GM19452 (cell line): ENCODE measurements at regions not wholly inside any gene's neighbourhood (a gene's known extent, or its start where the extent isn't known, plus 50 kb on each side); places are given as distances from the start of the nearest gene placed in this dataset.

Source experiments
- ATAC-seq: cut with Tn5 transposase; IDR thresholded peaks from one replicate; pipeline ENCODE4 v1.9.1; 2021; ENCODE audit not compliant: unreplicated experiment

DNA sequence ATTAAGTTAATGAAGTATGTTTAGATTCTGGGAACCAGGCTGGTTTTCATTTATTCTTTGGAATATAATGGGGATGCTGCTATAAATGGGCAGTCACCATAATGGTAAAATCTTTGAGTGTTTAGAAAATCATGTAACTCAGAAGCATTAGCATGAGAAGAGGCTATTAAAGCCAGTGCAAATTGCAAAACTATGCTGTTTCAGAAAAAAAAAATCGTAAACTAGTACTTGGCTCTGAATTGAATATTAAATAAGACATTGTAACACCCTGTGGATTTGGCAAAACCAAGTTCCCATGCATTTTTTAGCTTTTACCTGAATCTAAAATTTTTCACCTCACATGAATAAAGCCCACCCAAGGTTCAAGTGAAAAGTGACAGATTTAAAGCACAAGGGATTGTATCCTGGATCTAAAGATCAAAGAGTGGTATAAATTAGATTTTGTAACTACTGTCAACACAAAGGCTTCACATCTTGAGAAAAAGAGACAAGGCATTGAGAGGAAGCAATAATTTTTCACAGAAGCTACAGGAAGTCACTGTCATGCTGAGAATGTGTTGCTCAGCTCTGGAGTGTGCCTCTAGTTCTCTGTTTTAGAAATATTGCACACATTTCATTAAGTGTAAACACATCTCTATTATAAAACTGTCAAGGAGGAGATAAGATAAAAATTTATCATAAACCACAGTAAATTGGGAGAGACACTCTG, 142.2 kb downstream of the ABCA8 start:
- no peak for ATAC-seq

DNA sequence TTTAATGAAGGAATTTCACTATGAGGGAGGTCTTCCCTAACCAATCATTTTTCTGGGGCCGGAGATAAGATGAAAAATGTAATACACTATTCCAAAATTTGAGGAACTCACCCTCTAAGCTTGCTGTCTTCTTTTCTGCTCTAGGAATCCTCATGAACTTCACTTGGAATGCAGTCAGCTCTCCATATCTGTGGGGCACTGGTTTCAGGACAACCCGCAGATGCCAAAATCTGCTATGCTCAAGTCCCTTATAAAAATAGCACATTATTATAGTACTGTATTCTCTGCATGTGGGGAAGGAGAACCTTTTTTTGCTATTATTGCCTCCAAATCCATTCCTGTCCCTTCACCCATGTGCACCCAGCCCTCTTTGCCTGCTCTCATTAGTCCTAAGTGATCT, 146.0 kb downstream of the ABCA8 start:
- ATAC-seq: no peak

GRCh38 chr17:68807998-68808772, 147.0 kb downstream of the ABCA8 start:
- ATAC-seq: no peak

DNA sequence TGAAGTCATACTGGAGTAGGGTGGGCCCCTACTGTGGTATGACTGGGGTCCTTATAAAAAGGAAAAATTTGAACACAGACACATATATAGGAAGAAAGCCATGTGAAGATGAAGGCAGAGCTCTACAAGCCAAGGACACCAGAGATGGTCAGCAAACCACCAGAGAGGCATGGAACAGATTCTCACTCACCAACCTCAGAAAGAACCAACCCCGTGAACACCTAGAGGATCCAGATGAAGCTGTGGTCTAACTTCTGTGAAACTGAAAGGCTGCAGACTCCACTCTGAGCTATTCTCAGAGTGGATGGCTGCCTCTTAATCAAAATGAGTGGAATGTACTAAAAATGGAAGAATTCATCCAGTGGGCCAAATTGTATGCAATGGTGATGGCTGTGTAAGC, 149.6 kb downstream of the ABCA8 start:
- ATAC-seq: no peak

DNA sequence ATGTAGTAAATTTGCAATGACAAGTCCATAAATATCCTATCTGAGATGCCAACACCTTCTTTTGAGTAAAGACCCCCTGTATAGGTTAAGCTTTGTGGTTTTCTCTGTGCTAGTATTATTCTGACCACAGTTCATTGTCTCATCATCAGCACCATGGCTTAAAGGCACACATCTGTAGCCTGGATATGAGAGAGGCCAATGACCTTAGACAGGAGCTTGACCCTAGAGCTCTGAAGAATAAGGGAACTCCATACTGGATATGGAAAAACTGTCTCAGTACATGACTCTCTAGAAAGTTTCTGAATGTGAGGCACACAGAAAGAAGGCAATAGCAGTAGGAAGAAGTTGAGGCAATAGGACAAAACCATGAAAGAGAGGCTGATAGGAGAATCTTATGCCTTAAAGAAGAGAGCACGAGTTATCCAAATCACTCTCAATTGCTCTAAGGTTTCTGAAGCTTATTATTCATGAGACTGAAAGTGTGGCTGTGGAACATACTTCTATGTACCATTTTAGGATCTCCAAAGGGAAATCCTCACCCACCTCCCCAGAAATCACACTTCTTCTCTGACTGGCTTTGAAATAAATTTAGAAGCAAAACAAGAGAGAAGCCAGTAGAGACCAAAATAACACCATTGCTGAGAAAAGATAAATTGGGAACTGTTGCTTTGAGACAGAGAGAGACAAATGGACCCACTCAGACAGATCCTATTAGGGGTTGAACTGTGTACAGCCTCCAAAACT, 150.2 kb downstream of the ABCA8 start:
- no peak for ATAC-seq

GRCh38 chr17:68803164-68803929, 151.8 kb downstream of the ABCA8 start:
- ATAC-seq: no peak

DNA sequence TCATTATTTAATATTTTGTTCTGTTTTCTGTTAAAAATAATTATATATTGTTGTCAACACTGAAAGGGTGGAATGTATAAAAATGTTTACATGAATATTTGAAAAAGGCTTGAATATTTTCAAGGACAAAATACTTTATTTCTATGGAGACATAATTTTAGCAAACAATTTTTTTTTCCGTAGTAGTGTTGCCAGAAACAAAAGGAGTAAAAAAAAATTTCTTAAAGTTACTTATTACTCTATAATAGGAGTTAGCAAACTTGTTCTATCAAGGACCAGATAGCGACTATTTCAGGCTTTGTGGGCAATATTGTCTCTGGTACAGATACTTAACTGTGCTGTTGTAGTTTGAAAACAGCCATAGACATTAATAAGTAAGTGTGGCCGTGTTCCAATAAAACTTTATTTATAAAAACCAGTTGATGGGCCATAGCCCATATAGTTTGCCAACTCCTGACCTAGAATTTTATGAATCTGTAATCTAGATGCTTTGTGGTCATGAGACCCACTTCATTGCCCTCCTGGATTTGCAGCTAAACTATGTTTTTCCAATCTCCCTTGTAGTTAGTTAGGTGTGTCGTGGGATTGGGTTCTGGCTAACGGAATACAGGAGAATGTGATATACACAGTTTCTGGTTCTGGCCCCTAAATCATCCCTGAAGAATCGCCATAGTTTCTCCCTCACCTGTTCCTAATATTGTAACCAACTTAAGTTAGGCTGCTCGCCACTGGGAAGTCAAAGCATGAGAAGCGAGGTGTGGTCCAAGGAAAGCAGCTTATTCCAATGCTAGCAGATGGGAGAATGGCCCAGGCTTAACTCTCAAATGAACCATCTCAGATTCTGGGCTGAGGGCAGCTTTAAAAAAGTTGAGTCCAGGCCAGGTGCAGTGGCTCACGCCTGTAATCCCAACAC, 153.6 kb downstream of the ABCA8 start:
- ATAC-seq: no peak

- ATAC-seq: no peak
These were observed 154.4 kb downstream of the ABCA8 start for GRCh38 chr17:68800751-68801150.

GRCh38 chr17:68794636-68795434, 160.4 kb downstream of the ABCA8 start:
- ATAC-seq: no peak

- ATAC-seq: no peak
These were observed 162.3 kb downstream of the ABCA8 start for GRCh38 chr17:68792873-68793272.

- no peak for ATAC-seq
These were observed 163.0 kb downstream of the ABCA8 start for GRCh38 chr17:68792042-68792685.

DNA sequence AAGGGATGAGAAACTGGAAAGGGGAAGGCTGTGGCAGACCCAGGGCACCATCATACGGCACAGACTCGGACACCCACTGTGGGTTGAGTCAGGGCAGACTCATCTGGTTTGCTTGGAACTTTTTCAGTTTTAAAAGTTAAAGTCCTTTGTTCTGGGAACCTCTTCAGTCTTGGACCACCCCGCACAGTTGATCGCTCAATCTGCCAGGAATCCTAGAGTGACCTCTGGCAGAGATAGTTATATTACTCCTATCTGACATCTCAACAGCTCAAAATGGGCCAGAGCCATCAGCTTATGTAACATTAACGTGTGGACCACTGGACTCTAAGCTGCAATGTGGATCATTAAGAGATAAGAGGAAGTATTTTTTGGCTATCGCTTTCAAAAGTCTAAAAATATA, 164.3 kb downstream of the ABCA8 start:
- ATAC-seq: no peak

DNA sequence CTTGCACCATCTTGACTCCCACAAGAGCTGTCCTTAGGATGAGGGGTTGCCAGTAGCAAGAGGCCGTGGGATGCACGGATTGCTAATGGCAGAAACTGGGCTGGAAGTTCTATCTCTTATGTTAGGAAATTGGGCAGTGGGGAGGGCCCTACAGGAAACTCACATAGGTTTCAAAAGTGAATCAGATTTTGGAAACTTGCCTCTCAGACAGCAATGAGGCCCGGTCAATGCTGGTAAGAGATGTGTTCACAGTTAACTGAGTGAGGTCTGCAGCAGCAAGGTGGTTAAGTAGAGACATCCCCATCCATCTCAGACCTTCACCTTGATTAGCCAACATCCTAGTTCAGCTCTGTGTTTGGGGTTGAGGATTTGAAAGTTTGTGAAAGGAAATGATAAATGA, 164.7 kb downstream of the ABCA8 start:
- no peak for ATAC-seq

DNA sequence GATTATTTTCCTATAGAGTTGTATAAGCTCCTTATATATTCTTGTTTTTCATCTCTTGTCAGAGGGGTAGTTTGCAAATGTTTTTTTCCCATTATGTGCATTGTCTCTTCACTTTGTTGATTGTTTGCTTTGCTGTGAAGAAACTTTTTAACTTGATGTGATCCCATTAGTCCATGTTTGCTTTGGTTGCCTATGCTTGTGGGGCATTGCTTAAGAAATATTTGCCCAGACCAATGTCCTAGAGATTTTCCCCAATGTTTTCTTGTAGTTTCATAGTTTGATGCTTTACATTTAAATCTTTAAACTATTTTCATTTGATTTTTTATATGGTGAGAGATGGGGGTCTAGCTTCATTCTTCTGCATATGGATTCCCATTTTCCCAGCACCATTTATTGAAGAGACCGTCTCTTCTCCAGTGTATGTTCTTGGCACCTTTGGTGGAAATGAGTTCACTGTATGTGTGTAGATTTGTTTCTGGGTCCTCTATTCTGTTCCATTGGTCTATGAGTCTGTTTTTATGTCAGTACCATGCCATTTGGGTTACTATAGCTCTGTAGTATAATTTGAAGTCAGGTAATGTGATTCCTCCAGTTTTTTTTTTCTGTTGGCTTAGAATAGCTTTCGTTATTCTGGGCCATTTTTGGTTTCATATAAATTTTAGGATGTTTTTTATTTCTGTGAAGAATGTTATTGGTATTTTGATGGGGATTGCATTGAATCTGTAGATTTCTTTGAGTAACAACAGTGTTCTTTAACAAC, 165.8 kb downstream of the ABCA8 start:
- no peak for ATAC-seq

- ATAC-seq: no peak
These were observed 169.4 kb downstream of the ABCA8 start for GRCh38 chr17:68785565-68786486.

- ATAC-seq: no peak
These were observed 170.8 kb downstream of the ABCA8 start for GRCh38 chr17:68784431-68784830.

GRCh38 chr17:68783861-68784260, 171.3 kb downstream of the ABCA8 start:
- ATAC-seq: no peak
